HG02973 (cell line): ENCODE measurements at regions not wholly inside any gene's neighbourhood (a gene's known extent, or its start where the extent isn't known, plus 50 kb on each side); places are given as distances from the start of the nearest gene placed in this dataset.
"Not testable (repeated sequence)": the region's sequence is repeated elsewhere in the genome, so short reads cannot be mapped to it uniquely, and the experiment has no call there.

Experiments used
- ATAC-seq: cut with Tn5 transposase; IDR thresholded peaks from one replicate; pipeline ENCODE4 v1.9.1; 2021; ENCODE audit warnings: moderate library complexity; ENCODE audit not compliant: unreplicated experiment

- no peak for ATAC-seq
Observed at GRCh38 chr17:72565006-72565405, 444.2 kb downstream of the SOX9 start.

- ATAC-seq = no peak
Observed at GRCh38 chr17:72565758-72566157, 444.9 kb downstream of the SOX9 start.

GRCh38 chr17:72566671-72567484 is 446.1 kb downstream of the SOX9 start:
- ATAC-seq = no peak

GRCh38 chr17:72567774-72568173 is 447.0 kb downstream of the SOX9 start:
- no peak for ATAC-seq

GRCh38 chr17:72569148-72569946 is 448.5 kb downstream of the SOX9 start:
- ATAC-seq = no peak

- ATAC-seq = no peak
Observed at GRCh38 chr17:72571813-72572396, 451.1 kb downstream of the SOX9 start.

- ATAC-seq = no peak
Observed at GRCh38 chr17:72572604-72573491, 452.0 kb downstream of the SOX9 start.

- not testable (repeated sequence) for ATAC-seq
Observed at GRCh38 chr17:72573492-72573801, 452.6 kb downstream of the SOX9 start.

- no peak for ATAC-seq
Observed at GRCh38 chr17:72574675-72575510, 454.1 kb downstream of the SOX9 start.

GRCh38 chr17:72575542-72576233 is 454.9 kb downstream of the SOX9 start:
- no peak for ATAC-seq

- ATAC-seq = no peak
Observed at GRCh38 chr17:72576289-72576759, 455.5 kb downstream of the SOX9 start.

GRCh38 chr17:72578817-72579470 is 458.1 kb downstream of the SOX9 start:
- no peak for ATAC-seq

- no peak for ATAC-seq
Observed at GRCh38 chr17:72579990-72580320, 459.1 kb downstream of the SOX9 start.

- no peak for ATAC-seq
Observed at GRCh38 chr17:72580321-72581127, 459.7 kb downstream of the SOX9 start.

GRCh38 chr17:72587156-72587555 is 466.3 kb downstream of the SOX9 start:
- no peak for ATAC-seq

GRCh38 chr17:72587773-72588511 is 467.1 kb downstream of the SOX9 start:
- ATAC-seq = no peak

- ATAC-seq = no peak
Observed at GRCh38 chr17:72588561-72588960, 467.7 kb downstream of the SOX9 start.
